Hematopoietic multipotent progenitor cell (in vitro differentiated cells): ENCODE measurements at regions not wholly inside any gene's neighbourhood (a gene's known extent, or its start where the extent isn't known, plus 50 kb on each side); places are given as distances from the start of the nearest gene placed in this dataset.
A peak's percentile ranks its signal among the peaks of the same experiment; 100 is the strongest.
"Not testable (repeated sequence)": the region's sequence is repeated elsewhere in the genome, so short reads cannot be mapped to it uniquely, and the experiment has no call there.

Source experiments
- DNase-seq, 3 donors: peaks; one replicate each; pipeline ENCODE4 v3.0.0-alpha.2; 2011 to 2015; ENCODE audit warnings: low read depth in 2 of 3, low spot score in 2 of 3

DNA sequence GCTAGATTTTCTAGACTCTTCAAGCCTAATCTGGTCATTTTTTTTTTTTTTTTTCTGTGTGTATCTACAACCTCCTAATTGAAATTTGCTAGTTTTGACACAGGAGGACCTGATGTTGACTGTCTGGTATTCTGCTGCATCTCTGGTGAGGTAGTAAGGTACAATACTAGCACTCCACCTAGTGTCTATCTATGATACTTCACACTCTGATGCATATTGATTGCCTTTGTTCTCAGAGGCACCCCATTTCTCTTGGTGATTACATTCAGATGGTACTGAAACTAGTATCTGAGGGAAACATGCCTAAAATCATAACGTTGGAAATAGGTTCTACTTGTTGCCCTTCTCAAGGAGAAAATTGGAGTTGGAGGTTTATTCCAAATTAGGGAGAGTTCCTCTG is 930.5 kb upstream of the NOVA1 start:
- no peak for DNase-seq

DNA sequence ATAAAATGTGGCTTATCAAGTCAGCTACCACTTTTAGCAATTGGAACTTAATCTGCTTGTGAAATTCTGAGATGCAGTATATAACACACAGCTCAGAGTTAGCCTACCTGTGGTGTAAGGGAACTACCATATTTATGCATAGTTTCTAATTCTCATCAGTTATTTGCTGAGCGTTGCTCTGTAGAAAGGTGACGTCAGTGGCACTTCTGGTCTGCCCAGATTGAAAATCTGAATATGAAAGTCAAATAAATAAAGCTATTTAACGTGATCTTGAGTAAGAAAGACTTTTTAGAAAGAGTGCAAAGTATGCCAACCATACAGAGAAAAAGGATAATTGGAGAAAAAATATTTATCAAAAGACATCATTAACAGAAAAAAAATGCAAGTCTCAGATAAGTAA is 938.9 kb upstream of the NOVA1 start:
- no peak for DNase-seq

DNA sequence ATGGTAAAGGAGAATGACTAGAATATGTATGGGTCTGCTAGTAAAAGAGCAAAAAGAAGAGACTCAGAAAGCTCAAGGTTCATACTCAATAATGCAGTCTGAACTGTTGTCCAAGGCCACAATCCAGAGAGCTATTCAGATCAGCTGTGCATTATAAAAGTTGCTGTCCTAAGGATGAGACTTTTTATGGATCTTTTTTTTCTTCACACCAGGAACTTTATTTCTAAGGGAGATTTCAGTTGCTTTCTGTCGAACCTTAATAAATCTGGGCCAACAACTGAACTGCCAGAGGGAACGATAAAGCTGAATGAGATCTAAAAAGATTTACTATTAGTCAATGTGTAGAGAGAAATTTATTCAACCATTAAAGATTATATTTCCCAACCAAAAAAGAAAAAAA is 948.3 kb upstream of the NOVA1 start:
- DNase-seq, result no peak

DNA sequence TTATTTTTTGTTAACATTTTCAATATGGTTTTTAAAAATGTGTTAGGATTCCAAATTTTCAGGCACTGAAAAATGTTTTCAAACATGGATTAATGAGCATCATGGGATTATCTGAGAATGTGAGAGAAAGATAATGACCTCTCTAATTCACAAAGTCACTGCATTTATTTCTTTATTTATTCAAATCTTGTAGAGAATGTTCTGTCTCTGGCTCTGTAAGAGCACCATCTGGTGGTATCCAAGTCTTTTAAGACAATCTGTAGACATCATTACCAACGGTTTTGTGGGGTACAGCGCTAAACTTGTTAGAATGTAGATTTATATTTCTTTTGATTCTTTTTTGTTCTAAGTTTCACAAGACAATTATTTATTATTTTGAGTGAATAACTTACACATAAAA is 956.0 kb upstream of the NOVA1 start:
- no peak for DNase-seq

DNA sequence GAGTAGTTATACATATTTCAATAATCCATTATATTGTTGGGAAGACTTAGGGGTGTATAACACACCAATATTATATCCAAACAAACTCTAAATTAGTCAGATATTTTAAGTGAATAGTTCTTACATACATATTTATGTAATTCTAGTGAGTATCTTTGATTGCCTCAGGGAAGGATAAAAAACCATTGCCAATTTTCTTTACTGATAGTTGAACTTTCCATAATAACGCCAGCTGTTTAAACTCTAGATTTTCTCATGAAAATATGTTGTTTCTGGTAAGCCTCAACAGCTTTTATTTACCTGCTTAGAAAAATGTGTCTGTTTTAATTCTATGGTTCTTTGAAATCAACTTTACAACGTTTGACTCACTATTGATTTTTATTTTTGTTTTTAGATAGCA is 959.6 kb upstream of the NOVA1 start:
- no peak for DNase-seq

DNA sequence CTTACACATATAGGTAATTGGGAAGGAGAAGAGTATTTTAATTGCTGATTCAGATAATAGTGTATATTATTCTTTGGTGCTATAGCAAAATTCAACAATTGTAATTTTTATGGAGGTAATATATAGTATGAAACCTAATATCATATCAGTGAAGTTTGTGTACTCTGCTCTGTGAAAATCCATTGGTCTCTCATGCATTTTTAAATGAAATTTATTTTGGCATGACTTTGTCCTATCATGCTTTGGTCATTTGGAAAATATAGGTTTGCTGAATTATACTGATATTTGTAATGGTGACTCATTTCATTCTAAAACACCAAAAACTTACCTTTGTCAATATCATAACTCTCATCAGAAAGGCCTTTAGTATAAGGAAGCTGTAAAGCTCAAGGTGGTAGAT is 962.0 kb upstream of the NOVA1 start:
- no peak for DNase-seq

DNA sequence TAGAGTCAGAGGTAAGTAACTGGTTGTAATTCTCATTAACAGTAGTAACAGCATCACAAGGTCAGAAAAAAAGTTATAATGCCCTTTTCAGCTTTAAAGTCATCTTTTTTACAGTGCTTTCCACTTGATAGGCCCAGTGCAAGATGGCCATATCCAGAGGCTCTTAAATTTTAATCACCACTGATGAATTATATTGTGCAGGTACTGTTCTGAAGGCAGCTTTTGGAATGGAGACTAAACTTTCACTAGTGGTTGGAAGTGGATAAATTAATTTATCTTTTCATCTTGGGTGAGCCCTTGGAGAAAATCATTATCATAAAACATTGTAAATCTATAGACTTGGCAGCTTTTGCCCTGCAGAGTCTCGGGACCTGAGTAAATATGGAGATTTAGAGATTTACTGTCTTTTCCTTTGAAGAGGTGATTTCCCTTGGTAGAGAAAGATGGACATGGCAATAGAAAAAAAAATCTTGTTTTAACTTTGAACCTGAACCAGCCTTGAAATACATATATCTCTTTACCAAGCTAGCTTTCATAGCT is 969.1 kb upstream of the NOVA1 start:
- DNase-seq, result no peak

DNA sequence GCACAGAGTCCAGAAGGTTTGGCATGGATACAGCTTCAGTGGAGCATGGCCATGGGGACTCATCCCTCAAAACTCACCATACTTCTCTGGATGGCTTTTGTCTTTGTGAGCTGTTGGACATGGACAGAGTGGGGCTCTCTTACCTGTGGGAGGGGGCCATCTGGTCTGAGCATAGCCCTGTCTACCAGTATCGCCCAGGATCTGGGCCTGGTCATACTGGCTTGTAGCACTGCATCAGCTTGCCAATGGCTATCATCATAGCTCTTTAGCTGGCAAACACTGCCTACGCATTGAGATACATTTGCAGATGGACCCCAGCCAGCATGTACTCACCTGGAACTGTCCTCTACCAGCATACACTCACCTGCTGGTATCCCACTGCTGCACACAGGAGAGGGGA is 975.2 kb upstream of the NOVA1 start:
- no peak for DNase-seq

DNA sequence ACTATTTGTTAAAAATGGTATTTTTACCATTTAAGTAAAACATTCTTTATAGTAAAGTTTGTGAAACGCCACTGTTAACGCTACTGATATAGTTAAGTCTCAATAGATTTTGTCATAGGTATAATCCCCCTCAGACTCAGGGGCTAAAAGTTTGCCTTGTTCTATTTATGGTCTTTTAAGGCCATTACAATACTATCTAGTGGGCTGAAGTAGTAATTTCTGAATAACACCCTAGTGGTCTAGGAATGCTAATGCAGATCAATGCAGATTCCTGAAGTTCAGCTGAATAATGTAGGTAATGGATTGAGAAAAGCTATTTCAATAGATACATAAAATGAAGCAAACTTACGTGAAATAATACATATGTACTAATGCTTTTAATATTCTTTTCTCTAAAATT is 989.3 kb upstream of the NOVA1 start:
- no peak for DNase-seq

DNA sequence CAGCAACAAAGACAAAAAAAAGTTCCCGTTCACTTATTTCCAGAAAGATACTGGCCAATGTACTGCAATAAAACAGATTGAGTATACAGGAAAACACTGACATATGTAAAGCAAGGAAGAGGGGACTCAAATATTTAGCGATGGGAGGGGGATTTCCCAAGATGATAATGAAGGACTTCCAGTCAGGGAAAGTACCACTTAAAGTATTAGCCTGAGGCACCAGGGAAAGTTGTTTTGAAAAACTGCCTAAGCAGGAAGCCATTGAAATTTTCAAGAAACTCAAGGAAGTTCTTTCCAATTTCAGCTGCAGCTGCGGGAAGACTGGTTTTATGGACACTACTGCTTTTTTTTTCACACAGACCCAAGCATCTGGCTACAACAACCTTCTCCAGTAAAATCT is 1007.4 kb upstream of the NOVA1 start:
- DNase-seq, result no peak

DNA sequence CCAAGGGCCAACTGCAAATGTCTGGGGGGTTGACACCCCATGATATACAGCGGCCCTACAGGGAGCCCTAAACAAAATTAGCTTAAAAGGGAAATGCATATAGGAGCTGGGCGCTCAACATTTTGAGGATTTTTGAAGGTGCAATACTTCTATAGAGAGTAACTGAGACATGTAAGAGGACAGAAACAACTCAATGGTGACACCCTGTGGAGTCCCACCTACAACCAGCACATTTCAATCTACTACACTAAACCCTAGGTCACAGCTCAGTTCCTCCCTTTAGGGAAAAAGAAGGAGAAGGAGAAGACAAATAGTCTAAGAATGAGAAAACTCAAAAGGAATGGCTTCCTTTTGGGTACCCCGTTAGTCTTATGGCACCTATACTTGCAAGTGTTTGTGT is 1010.5 kb upstream of the NOVA1 start:
- DNase-seq, result no peak

DNA sequence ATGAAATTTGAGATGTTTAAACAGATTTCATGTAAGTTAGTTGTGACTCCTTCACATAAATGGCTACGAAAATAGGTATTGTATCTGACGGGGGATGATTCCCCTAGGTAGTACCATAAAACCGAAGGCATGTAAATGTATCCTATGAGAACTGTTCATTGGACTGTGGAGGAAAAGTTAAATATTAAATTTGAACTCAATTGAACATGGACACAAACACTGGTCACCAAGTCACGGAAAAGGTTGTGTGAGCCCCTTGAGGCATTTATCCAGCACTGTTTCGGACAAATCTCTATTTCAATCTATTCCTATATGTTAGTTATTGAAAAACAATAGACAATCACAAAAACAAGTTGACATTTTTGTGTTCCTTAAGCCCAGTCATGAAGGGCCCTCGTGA is 1014.3 kb upstream of the NOVA1 start:
- no peak for DNase-seq

DNA sequence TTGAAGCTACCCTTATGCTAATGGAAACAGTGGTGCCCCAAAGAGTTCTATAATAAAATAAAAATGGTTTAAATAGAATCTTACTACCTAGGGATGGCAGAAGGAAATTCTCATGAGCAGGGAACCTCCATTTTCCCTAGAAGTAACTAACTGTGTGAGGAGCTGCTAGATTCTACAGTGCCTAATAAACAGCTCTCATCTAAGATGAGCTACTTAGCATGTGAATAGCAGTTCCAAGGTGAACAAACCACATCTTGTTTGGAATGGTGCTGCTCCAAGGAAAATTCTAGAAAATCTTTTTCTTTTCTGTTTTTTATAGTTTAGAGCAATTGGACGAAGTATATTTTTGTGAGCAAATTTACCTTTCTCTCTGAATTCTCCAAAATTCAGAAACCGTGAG is 1015.3 kb upstream of the NOVA1 start:
- no peak for DNase-seq

DNA sequence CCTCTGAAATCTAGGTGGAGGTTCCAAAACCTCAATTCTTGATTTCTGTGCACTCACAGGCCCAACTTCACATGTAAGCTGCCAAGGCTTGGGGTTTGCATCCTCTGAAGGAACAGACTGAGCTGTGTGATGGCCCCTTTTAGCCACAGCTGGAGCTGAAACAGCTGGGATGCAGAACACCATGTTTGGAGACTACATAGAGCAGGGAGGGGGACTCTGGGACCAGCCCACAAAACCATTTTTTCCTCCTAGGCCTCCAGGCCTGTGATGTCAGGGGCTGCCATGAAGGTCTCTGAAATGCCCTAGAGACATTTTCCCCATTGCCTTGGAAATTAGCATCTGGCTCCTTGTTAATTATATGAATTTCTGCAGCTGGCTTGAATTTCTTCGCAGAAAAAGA is 1025.9 kb upstream of the NOVA1 start:
- no peak for DNase-seq

DNA sequence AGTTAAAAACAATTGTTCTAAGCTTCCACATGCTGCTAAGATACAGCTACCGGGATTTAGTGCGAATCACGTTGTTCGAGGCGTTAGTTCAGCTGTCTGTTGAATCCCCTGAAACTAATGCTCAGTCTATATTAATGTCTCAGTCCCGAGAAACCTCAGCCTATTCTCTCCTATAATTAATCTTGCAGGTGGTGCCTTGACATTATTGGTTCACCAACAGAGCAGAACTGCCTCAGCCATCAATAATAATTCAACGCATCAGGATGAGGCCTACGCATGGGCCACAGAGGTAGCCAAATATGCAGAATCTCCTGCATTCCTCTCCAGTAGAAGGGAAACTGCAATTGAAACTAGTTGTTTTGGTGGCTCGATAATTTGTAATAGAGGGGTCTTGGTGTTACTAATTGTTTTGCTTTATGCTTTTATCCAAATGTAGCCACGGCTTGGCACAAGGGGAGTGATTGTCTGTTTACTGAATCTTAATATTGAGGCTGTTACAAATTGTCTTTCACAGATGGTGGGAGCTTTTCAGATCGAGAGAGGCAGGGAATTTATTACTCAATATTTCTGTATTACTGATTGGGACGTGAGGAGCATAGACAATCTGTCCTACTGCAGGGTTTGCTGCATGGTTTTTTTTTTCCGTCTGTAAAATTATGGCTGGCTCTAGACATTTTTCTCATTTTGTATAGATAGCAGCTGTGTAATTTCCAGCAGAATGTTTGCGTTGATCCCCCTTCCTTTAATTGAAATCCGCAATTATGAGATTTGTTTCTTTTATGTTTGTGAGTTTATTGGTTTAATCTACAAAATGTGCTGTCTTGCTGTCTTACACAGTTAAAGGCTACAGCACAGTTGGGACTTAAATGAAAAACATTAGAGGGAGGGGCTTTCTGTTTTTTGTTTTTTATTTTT is 1036.5 kb upstream of the NOVA1 start:
- no peak for DNase-seq

DNA sequence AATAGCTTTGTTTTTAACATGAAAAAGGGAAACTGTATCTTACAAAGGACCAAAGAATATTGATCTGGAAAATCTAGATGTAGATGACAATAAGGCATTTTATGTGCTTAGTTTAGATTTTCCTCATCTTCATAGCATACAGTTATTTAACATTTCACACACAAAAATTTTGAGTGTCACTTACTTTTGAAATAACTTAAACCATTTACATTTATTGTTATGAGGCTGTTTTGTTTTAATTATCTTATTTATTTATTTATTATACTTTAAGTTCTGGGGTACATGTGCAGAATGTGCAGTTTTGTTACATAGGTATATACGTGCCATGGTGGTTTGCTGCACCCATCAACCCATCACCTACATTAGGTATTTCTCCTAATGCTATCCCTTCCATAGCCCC is 1042.9 kb upstream of the NOVA1 start:
- DNase-seq, result not testable (repeated sequence)

DNA sequence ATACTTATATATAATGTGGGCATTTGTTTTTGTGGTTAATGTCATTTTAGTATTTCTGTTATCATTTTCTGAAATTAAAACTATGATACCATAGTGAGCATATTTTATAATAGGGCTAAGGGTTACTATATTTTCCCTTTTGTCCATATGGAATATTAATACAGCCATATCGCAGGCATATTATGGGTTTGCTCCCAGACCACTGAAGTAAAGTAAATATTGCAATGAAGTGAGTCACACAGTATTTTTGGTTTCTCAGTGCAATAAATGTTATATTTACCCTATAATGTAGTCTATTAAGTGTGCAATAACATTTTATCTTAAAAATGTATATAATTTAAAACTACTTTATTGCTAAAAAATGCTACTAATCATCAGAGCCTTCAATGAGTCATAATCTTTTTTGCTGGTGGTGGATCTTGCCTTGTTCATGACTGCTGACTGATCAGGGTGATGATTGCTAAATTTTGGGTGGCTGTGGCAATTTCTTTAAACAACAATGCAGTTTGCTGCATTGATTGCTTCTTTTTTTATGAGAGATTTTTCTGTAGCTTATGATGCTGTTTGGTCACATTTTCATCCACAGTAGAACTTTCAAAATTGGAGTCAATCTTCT is 1044.5 kb upstream of the NOVA1 start:
- no peak for DNase-seq

DNA sequence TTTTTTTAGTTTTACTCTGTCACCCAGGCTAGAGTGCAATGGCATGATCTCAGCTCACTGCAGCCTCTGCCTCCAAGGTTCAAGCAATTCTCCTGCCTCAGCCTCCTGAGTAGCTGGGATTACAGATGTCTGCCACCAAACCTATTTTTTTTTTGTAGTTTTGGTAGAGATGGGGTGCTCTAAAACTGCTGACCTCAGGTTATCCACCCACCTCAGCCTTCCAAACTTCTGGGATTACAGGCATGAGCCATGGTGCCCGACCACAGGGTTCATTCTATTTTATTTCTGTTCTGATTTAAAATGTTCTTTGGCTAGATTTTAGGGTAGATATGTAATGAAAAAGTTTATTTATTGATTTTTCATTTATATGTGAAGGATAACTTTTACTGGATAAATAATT is 1062.8 kb upstream of the NOVA1 start:
- no peak for DNase-seq

DNA sequence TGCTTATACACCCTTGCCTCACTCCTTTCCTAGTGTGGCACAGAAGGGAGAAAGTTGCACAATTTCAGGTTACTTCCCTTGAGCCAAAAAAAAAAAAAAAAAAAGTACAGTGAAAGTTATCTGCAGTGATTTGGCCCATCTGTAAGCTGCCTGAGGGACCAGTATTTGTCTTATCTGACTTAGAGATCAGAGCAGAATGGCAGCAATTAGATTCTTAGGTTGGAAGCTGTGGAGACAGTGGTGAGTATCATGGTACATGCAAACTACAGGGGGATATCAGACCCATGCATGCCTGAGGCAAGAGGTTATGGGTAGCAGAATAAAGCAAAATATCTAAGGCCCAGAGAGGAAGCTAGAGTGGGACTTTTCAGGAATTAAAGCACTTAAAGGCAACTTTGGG is 1070.7 kb upstream of the NOVA1 start:
- DNase-seq, result no peak

DNA sequence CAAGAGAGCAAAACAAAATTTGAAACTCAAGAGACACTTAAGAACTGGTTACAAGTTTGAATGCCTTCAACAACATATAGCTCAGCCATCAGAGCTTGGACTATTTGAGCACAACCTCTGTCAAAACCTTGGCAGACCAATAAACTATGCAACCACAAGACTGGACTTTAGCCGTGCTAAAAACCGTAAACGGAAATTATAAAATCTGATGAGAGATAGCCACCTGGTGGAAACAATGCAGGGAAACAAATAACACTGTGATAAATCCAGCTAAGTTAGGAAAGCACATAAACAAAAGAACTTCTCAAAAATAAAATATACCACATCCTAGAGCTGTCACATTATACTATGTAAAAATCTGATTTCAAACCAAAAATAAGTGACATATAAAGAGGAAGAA is 1074.2 kb upstream of the NOVA1 start:
- peak in 1 of 3 donors; percentile 29 for DNase-seq

DNA sequence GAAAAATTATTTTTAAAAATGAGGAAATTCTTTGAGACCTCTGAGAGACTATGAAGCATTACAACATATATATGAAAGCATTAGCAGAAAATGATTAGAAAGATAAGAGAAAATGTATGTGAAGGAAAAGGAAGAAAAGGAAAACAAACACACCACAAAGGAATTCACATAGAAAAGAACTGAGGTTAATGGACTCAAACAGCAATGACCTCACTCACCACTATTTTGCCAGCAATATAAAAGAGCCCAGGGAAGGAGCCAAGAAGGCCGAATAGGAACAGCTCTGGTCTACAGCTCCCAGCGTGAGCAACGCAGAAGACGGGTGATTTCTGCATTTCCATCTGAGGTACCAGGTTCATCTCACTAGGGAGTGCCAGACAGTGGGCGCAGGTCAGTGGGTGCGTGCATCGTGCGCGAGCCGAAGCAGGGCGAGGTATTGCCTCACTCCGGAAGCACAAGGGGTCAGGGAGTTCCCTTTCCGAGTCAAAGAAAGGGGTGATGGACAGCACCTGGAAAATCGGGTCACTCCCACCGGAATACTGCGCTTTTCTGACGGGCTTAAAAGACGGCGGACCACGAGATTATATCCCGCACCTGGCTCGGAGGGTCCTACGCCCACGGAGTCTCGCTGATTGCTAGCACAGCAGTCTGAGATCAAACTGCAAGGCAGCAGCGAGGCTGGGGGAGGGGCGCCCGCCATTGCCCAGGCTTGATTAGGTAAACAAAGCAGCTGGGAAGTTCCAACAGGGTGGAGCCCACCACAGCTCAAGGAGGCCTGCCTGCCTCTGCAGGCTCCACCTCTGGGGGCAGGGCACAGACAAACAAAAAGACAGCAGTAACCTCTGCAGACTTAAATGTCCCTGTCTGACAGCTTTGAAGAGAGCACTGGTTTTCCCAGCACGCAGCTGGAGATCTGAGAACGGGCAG is 1075.2 kb upstream of the NOVA1 start:
- not testable (repeated sequence) for DNase-seq
